ENCODE measurements at regions not wholly inside any gene's neighbourhood (a gene's known extent, or its start where the extent isn't known, plus 50 kb on each side); places are given as distances from the start of the nearest gene placed in this dataset.

- no peak for TF ChIP-seq CTCF (IDR thresholded peaks at IDR 0.05)
- no peak for TF ChIP-seq POLR2A (IDR thresholded peaks at IDR 0.05)
Measured at GRCh38 chr6:140018588-140018987, 644.1 kb upstream of the CITED2 start.

All from Peyer's patch (tissue), 4 donors.